Neural progenitor cell (in vitro differentiated cells): ENCODE measurements at regions not wholly inside any gene's neighbourhood (a gene's known extent, or its start where the extent isn't known, plus 50 kb on each side); places are given as distances from the start of the nearest gene placed in this dataset. TPM values are rescaled to one million over a fixed set of nuclear protein-coding genes. Genes with fewer than 3 reads are reported as not detected.

Source experiments
- DNase-seq: peaks from one replicate; pipeline ENCODE4 v3.0.0-alpha.2; 2016; ENCODE audit warnings: low spot score
- H2AFZ ChIP-seq: fragments of 200-600 bp; sonication (generic); replicated peaks from 2 replicates; pipeline ENCODE4 v1.6.1; 2016; ENCODE audit warnings: antibody characterized with exemption
- H3F3A ChIP-seq: fragments of 200-600 bp; sonication (generic); 2 replicates; pipeline ENCODE4 v1.6.1; 2016; ENCODE audit warnings: antibody characterized with exemption, low read depth
- H3K27ac ChIP-seq: fragments of 200-600 bp; sonication (generic); 2 replicates; pipeline ENCODE4 v1.5.1; 2016; ENCODE audit warnings: mild to moderate bottlenecking
- H3K27me3 ChIP-seq: fragments of 200-600 bp; sonication (generic); 2 replicates; pipeline ENCODE4 v1.6.1; 2016; ENCODE audit warnings: mild to moderate bottlenecking, moderate library complexity
- H3K36me3 ChIP-seq: fragments of 200-600 bp; sonication (generic); 2 replicates; pipeline ENCODE4 v1.5.1; 2016
- H3K4me1 ChIP-seq: fragments of 200-600 bp; sonication (generic); 2 replicates; pipeline ENCODE4 v1.6.1; 2016; ENCODE audit warnings: mixed run types
- H3K4me2 ChIP-seq: fragments of 200-600 bp; sonication (generic); 2 replicates; pipeline ENCODE4 v1.6.1; 2016
- H3K4me3 ChIP-seq: fragments of 200-600 bp; sonication (generic); 2 replicates; pipeline ENCODE4 v1.5.1; 2016
- H3K79me2 ChIP-seq: fragments of 200-600 bp; sonication (generic); 2 replicates; pipeline ENCODE4 v1.6.1; 2016; ENCODE audit warnings: low read depth
- H3K9ac ChIP-seq: fragments of 200-600 bp; sonication (generic); 2 replicates; pipeline ENCODE4 v1.6.1; 2016
- H3K9me3 ChIP-seq: fragments of 200-600 bp; sonication (generic); 2 replicates; pipeline ENCODE4 v1.5.1; 2016; ENCODE audit warnings: low read depth
- H4K20me1 ChIP-seq: fragments of 200-600 bp; sonication (generic); 2 replicates; pipeline ENCODE4 v1.6.1; 2016; ENCODE audit warnings: low read depth
- H3K27ac Mint-ChIP-seq: 3 replicates; pipeline ENCODE4 v1.8.0; 2021; ENCODE audit warnings: mixed read lengths
- H3K27me3 Mint-ChIP-seq: 2 replicates; pipeline ENCODE4 v1.8.0; 2022; ENCODE audit warnings: low read depth, mild to moderate bottlenecking, inconsistent platforms, moderate library complexity, mixed read lengths; ENCODE audit not compliant: insufficient read depth
- H3K36me3 Mint-ChIP-seq: 3 replicates; pipeline ENCODE4 v1.8.0; 2021; ENCODE audit warnings: mixed read lengths
- H3K4me1 Mint-ChIP-seq: 3 replicates; pipeline ENCODE4 v1.8.0; 2021; ENCODE audit warnings: mixed read lengths
- H3K4me3 Mint-ChIP-seq: 3 replicates; pipeline ENCODE4 v1.8.0; 2021; ENCODE audit warnings: mild to moderate bottlenecking, moderate library complexity, mixed read lengths
- H3K9me3 Mint-ChIP-seq: 3 replicates; pipeline ENCODE4 v1.8.0; 2020; ENCODE audit warnings: mixed read lengths
- CTCF ChIP-seq: fragments of 200-600 bp; sonication (generic); IDR thresholded peaks from 2 replicates; pipeline ENCODE4 v1.5.1; 2017; ENCODE audit warnings: antibody characterized with exemption, mild to moderate bottlenecking
- EZH2 ChIP-seq: fragments of 200-600 bp; sonication (generic); IDR thresholded peaks from 2 replicates; pipeline ENCODE4 v1.6.1; 2017; ENCODE audit warnings: antibody characterized with exemption, mild to moderate bottlenecking, moderate library complexity
- EZH2phosphoT487 ChIP-seq: fragments of 200-600 bp; sonication (generic); IDR thresholded peaks from 2 replicates; pipeline ENCODE4 v1.6.1; 2017; ENCODE audit warnings: antibody characterized with exemption
- small RNA-seq: library from RNA; depleted of rRNA; stranded (forward); fragments of <200 nt; gene quantifications from one replicate; pipeline ENCODE3, GENCODE V24; 2015

- no peaks in the 10 kb centered on the region for H3K79me2 ChIP-seq
- Mint-ChIP-seq H3K4me1 (peaks cover 9% of the 10 kb centered on the region), H3K4me3 (no peak overlapping the region), H3K36me3 (no peaks in the 10 kb centered on the region), H3K27me3 (peaks cover 5% of the 10 kb centered on the region), H3K27ac (no peak overlapping the region), H3K9me3 (no peaks in the 10 kb centered on the region)
- H3K27ac ChIP-seq: no peak overlapping the region
- H3K36me3 ChIP-seq: no peaks in the 10 kb centered on the region
- no peak overlapping the region for H2AFZ ChIP-seq
- H3K4me2 ChIP-seq: no peak overlapping the region
- DNase-seq: no peak
- no peaks in the 10 kb centered on the region for H3K9me3 ChIP-seq
- H3F3A ChIP-seq: no peaks in the 10 kb centered on the region
- H4K20me1 ChIP-seq: no peaks in the 10 kb centered on the region
- H3K27me3 ChIP-seq: no peaks in the 10 kb centered on the region
- H3K4me1 ChIP-seq: no peaks in the 10 kb centered on the region
- H3K4me3 ChIP-seq: no peak overlapping the region
- TF ChIP-seq EZH2 (no peak), EZH2phosphoT487 (no peak), CTCF (no peak)
- no peak overlapping the region for H3K9ac ChIP-seq
Observed at GRCh38 chr16:79263425-79263824, 337.1 kb downstream of the MAF start.

Small RNA genes in the stretch of these regions (small RNA-seq; reads per million reads assigned to genes)
- gene RNA5SP431: not detected
